ENCODE measurements at regions not wholly inside any gene's neighbourhood (a gene's known extent, or its start where the extent isn't known, plus 50 kb on each side); places are given as distances from the start of the nearest gene placed in this dataset.
"Not testable (repeated sequence)": the region's sequence is repeated elsewhere in the genome, so short reads cannot be mapped to it uniquely, and the experiment has no call there.

GRCh38 chr5:44681906-44682305 lies 126.8 kb upstream of the MRPS30 start:
- no peak for TF ChIP-seq CTCF (IDR thresholded peaks at IDR 0.05)
- TF ChIP-seq POLR2A (IDR thresholded peaks at IDR 0.05): no peak

GRCh38 chr5:44679214-44679613 lies 129.5 kb upstream of the MRPS30 start:
- ATAC-seq: peak in 1 of 4 donors; percentile 26

More at GRCh38 chr5:44681906-44682305, 126.8 kb upstream of the MRPS30 start:
- Histone ChIP-seq H3K4me1 (no peaks in the 10 kb centered on the region), H3K9me3 (no peaks in the 10 kb centered on the region), H3K4me3 (no peak overlapping the region), H3K27me3 (no peaks in the 10 kb centered on the region), H3K36me3 (no peaks in the 10 kb centered on the region), H3K27ac (no peak overlapping the region)
- no peak for DNase-seq
- no peak for ATAC-seq
- intact Hi-C loops (cut with DNase I): no loop called here
- 66% methylated on average over 4 of the region's 4 CpGs for WGBS (ENCODE audit: insufficient coverage, low coverage, low lambda C conversion rate, missing lambda C conversion rate)

GRCh38 chr5:44675296-44675695 lies 133.5 kb upstream of the MRPS30 start:
- 55% methylated on average over 5 of the region's 5 CpGs for WGBS (ENCODE audit: insufficient coverage, low coverage, low lambda C conversion rate, missing lambda C conversion rate)
- H3K4me1 ChIP-seq: no peaks in the 10 kb centered on the region

More at GRCh38 chr5:44679214-44679613, 129.5 kb upstream of the MRPS30 start:
- Histone ChIP-seq H3K4me3 (no peak overlapping the region), H3K27me3 (no peaks in the 10 kb centered on the region), H3K9me3 (no peaks in the 10 kb centered on the region), H3K4me1 (no peaks in the 10 kb centered on the region), H3K36me3 (no peaks in the 10 kb centered on the region), H3K27ac (no peak overlapping the region)
- intact Hi-C loops (cut with DNase I): no loop called here
- DNase-seq: no peak
- no peak for TF ChIP-seq CTCF (IDR thresholded peaks at IDR 0.05)
- no peak for TF ChIP-seq POLR2A (IDR thresholded peaks at IDR 0.05)

GRCh38 chr5:44674461-44674860 lies 134.3 kb upstream of the MRPS30 start:
- ATAC-seq: no peak
- TF ChIP-seq CTCF (IDR thresholded peaks at IDR 0.05) (no peak), POLR2A (IDR thresholded peaks at IDR 0.05) (no peak)
- WGBS (ENCODE audit: insufficient coverage, low coverage, low lambda C conversion rate, missing lambda C conversion rate): 56% methylated on average over 1 of the region's 1 CpG
- Histone ChIP-seq H3K27ac (no peak overlapping the region), H3K36me3 (no peaks in the 10 kb centered on the region), H3K4me1 (no peaks in the 10 kb centered on the region), H3K27me3 (no peaks in the 10 kb centered on the region), H3K9me3 (no peaks in the 10 kb centered on the region), H3K4me3 (no peak overlapping the region)
- no peak for DNase-seq
- intact Hi-C loops (cut with DNase I): no loop called here

More at GRCh38 chr5:44675296-44675695, 133.5 kb upstream of the MRPS30 start:
- no peak overlapping the region for H3K27ac ChIP-seq
- H3K36me3 ChIP-seq: no peaks in the 10 kb centered on the region
- no peaks in the 10 kb centered on the region for H3K9me3 ChIP-seq
- no peaks in the 10 kb centered on the region for H3K27me3 ChIP-seq
- intact Hi-C loops (cut with DNase I): no loop called here
- no peak for ATAC-seq
- no peak for DNase-seq
- H3K4me3 ChIP-seq: no peak overlapping the region
- no peak for TF ChIP-seq CTCF (IDR thresholded peaks at IDR 0.05)
- no peak for TF ChIP-seq POLR2A (IDR thresholded peaks at IDR 0.05)

- H3K9me3 ChIP-seq; DNase-seq; intact Hi-C loops (cut with DNase I); H3K4me3 ChIP-seq; H3K36me3 ChIP-seq; H3K27me3 ChIP-seq; ATAC-seq; H3K4me1 ChIP-seq; H3K27ac ChIP-seq: not testable (repeated sequence)
- WGBS (ENCODE audit: insufficient coverage, low coverage, low lambda C conversion rate, missing lambda C conversion rate): 51% methylated on average over 5 of the region's 16 CpGs
Observed at GRCh38 chr5:44668471-44668870, 140.3 kb upstream of the MRPS30 start.

Data from right lobe of liver (tissue), 6 donors.